Dermis microvascular lymphatic vessel endothelial cell (primary cell): ENCODE measurements at regions not wholly inside any gene's neighbourhood (a gene's known extent, or its start where the extent isn't known, plus 50 kb on each side); places are given as distances from the start of the nearest gene placed in this dataset.

Source experiments
- DNase-seq, 2 donors: peaks; one replicate each; pipeline versions ENCODE4 v3.0.0 to v3.0.0-alpha.2; 2010; ENCODE audit warnings: low read depth in 2 of 2

- DNase-seq, result no peak
Measured at GRCh38 chr18:64872710-64873458, 724.0 kb upstream of the LINC00305 start.

GRCh38 chr18:64854112-64854511, 705.2 kb upstream of the LINC00305 start:
- DNase-seq, result no peak

GRCh38 chr18:64852281-64852680, 703.4 kb upstream of the LINC00305 start:
- DNase-seq, result no peak

- no peak for DNase-seq
Measured at GRCh38 chr18:64851726-64852125, 702.8 kb upstream of the LINC00305 start.

- DNase-seq, result no peak
Measured at GRCh38 chr18:64850791-64851190, 701.9 kb upstream of the LINC00305 start.

GRCh38 chr18:64840911-64841701, 692.2 kb upstream of the LINC00305 start:
- DNase-seq, result no peak

- no peak for DNase-seq
Measured at GRCh38 chr18:64810354-64810753, 661.5 kb upstream of the LINC00305 start.

- no peak for DNase-seq
Measured at GRCh38 chr18:64809801-64810200, 660.9 kb upstream of the LINC00305 start.

- no peak for DNase-seq
Measured at GRCh38 chr18:64807560-64807959, 658.7 kb upstream of the LINC00305 start.

- no peak for DNase-seq
Measured at GRCh38 chr18:64806691-64807090, 657.8 kb upstream of the LINC00305 start.

GRCh38 chr18:64806232-64806631, 657.3 kb upstream of the LINC00305 start:
- no peak for DNase-seq

GRCh38 chr18:64803471-64803870, 654.6 kb upstream of the LINC00305 start:
- no peak for DNase-seq

- DNase-seq, result no peak
Measured at GRCh38 chr18:64800151-64800550, 651.3 kb upstream of the LINC00305 start.

- DNase-seq, result no peak
Measured at GRCh38 chr18:64799376-64799775, 650.5 kb upstream of the LINC00305 start.

- no peak for DNase-seq
Measured at GRCh38 chr18:64791236-64791635, 642.3 kb upstream of the LINC00305 start.

GRCh38 chr18:64785686-64786085, 636.8 kb upstream of the LINC00305 start:
- DNase-seq, result no peak

GRCh38 chr18:64777556-64777955, 628.7 kb upstream of the LINC00305 start:
- DNase-seq, result no peak

GRCh38 chr18:64765908-64766307, 617.0 kb upstream of the LINC00305 start:
- no peak for DNase-seq

- DNase-seq, result no peak
Measured at GRCh38 chr18:64752707-64753106, 603.8 kb upstream of the LINC00305 start.

- DNase-seq, result no peak
Measured at GRCh38 chr18:64749884-64750283, 601.0 kb upstream of the LINC00305 start.

GRCh38 chr18:64747803-64748202, 598.9 kb upstream of the LINC00305 start:
- no peak for DNase-seq

GRCh38 chr18:64742898-64743297, 594.0 kb upstream of the LINC00305 start:
- DNase-seq, result no peak

GRCh38 chr18:64734063-64734462, 585.2 kb upstream of the LINC00305 start:
- DNase-seq, result no peak
